MCF 10A (cell line): ENCODE measurements at regions not wholly inside any gene's neighbourhood (a gene's known extent, or its start where the extent isn't known, plus 50 kb on each side); places are given as distances from the start of the nearest gene placed in this dataset.
"Not testable (repeated sequence)": the region's sequence is repeated elsewhere in the genome, so short reads cannot be mapped to it uniquely, and the experiment has no call there.

Experiments
- BruUV-seq: library from RNA; stranded (reverse); fragments of 400-500 nt; replicated peaks from 2 replicates; lab custom pipeline; 2021; lab: Mats Ljungman, UMichigan
- CTCF ChIA-PET: fragments of 300-600 bp; sonication (Branson Sonifier 250); formaldehyde crosslinking; extraction: SDS; loops from one replicate; lab custom pipeline; 2021; ENCODE audit warnings: antibody characterized with exemption, inconsistent platforms; lab: Yijun Ruan, JAX
- POLR2A ChIA-PET: fragments of 300-600, 350-650 bp; sonication (Branson Sonifier 250); formaldehyde crosslinking; extraction: SDS; loops from one replicate; lab custom pipeline; 2020; ENCODE audit warnings: antibody characterized with exemption, inconsistent platforms; lab: Yijun Ruan, JAX
- DNase-seq: peaks from one replicate; pipeline ENCODE4 v3.0.0-alpha.2; 2018; ENCODE audit not compliant: unreplicated experiment
- H3K27ac Mint-ChIP-seq: one replicate; pipeline ENCODE4 v1.8.0; 2022; ENCODE audit warnings: mild to moderate bottlenecking, low read depth, mixed read lengths; ENCODE audit not compliant: unreplicated experiment
- H3K27me3 Mint-ChIP-seq: one replicate; pipeline ENCODE4 v1.8.0; 2022; ENCODE audit warnings: mixed read lengths; ENCODE audit not compliant: insufficient read depth, unreplicated experiment
- H3K36me3 Mint-ChIP-seq: one replicate; pipeline ENCODE4 v1.8.0; 2022; ENCODE audit warnings: mild to moderate bottlenecking, moderate library complexity, mixed read lengths; ENCODE audit not compliant: insufficient read depth, unreplicated experiment
- H3K4me1 Mint-ChIP-seq: one replicate; pipeline ENCODE4 v1.8.0; 2022; ENCODE audit warnings: mixed read lengths; ENCODE audit not compliant: insufficient read depth, unreplicated experiment
- H3K4me3 Mint-ChIP-seq: one replicate; pipeline ENCODE4 v1.8.0; 2022; ENCODE audit warnings: mild to moderate bottlenecking, moderate library complexity, mixed read lengths; ENCODE audit not compliant: unreplicated experiment
- H3K9me3 Mint-ChIP-seq: one replicate; pipeline ENCODE4 v1.8.0; 2022; ENCODE audit warnings: mixed read lengths; ENCODE audit not compliant: unreplicated experiment
- intact Hi-C: fragments of 100-400 bp; cut with micrococcal nuclease; formaldehyde crosslinking; loops from 2 replicates; pipeline ENCODE4 v1.14.1; 2022

DNA sequence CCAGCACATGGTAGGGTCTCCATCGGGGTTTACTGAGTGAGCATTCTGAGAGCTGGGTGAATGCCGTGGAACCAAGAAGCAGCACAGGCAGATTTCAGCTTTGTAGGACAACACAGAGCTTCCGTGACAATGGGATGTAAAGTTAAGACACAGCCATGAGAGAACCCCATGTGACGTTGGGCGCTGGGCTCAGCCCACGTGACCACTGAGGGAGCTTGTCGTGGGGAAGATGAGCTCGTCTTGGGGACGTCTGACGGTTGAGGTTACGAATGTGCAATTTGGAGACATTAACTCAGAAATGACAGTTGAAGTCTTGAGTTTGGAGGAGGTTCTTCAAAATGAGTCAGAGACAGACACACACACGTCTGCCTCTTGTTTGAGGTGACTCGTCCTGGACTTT is 51.5 kb upstream of the MUC20 start:
- H3K36me3 Mint-ChIP-seq = peaks cover 61% of the 10 kb centered on the region
- BruUV-seq, POLR2A ChIA-PET, CTCF ChIA-PET, DNase-seq, H3K4me3 Mint-ChIP-seq, H3K9me3 Mint-ChIP-seq, intact Hi-C loops, H3K4me1 Mint-ChIP-seq, H3K27ac Mint-ChIP-seq, H3K27me3 Mint-ChIP-seq: not testable (repeated sequence)

DNA sequence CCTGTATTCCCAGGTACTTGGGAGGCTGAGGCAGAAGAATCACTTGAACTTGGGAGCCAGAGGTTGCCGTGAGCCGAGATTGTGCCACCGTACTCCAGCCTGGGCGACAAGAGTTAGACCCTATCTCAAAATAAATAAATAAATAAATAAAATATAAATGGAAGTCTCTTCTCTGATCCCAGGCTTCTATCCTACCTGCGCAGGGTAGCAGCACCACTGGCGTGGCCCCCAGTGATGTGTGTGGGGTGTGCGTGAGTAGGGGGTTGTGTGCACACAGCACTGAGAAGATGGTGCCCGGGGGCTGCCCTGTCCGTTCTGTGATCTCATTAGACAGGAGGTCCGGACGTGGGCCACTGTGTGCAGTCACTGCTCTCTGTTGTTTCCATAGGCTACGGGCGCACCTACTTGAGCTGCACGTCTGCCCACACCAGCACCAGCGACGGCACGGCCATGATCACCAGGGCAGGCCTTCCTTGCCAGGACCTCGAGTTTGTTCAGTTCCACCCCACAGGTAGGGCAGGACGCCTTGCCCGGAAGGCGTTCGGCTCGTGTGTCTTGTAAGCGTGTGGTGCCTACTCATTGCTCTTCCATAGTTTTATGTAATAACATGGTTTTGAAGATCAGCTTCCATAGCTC is 52.5 kb upstream of the MUC20 start:
- H3K36me3 Mint-ChIP-seq = peaks cover 63% of the 10 kb centered on the region
- H3K4me3 Mint-ChIP-seq, CTCF ChIA-PET, intact Hi-C loops, H3K9me3 Mint-ChIP-seq, POLR2A ChIA-PET, DNase-seq, H3K4me1 Mint-ChIP-seq, H3K27me3 Mint-ChIP-seq, H3K27ac Mint-ChIP-seq, BruUV-seq: not testable (repeated sequence)

DNA sequence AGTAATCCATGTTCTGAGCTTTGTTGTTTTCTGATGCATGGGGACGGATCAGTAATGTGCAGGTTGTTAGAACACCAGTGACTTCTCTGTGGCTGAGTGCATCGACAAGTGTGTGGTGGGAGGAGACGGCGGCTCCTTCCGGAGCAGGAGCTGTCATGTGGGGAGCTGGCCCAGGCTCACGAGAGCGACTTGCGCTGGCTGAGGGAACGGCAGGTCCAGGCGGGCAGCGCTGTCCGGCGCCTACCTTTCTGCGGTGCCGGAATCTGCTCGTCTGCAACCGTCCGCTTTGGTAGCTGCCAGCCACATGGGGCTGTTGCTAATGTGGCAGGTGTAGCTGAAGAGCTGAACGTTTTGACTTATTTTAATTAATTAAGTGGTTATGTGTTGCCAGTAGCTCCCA is 55.5 kb upstream of the MUC20 start:
- H3K9me3 Mint-ChIP-seq, intact Hi-C loops, H3K27me3 Mint-ChIP-seq, H3K4me3 Mint-ChIP-seq, H3K4me1 Mint-ChIP-seq, POLR2A ChIA-PET, CTCF ChIA-PET, BruUV-seq, H3K27ac Mint-ChIP-seq, DNase-seq: not testable (repeated sequence)
- peaks cover 49% of the 10 kb centered on the region for H3K36me3 Mint-ChIP-seq

DNA sequence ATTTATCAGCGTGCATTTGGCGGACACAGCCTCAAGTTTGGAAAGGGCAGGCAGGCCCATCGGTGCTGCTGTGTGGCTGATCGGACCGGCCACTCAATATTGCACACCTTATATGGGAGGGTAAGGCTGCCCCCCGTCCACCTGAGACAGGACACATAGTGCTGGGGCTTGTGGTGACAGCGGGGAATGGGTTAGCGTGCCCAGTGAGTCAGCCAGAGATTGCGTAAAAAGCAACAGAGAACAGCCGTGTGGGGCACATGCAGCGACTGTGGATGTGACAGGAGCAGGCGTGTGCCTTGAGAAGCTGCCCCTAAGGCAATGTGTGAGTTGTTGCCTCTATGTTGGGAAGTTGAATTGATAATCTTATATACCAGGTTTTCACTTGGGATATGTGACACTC is 56.6 kb upstream of the MUC20 start:
- H3K9me3 Mint-ChIP-seq, BruUV-seq, H3K4me3 Mint-ChIP-seq, H3K27me3 Mint-ChIP-seq, CTCF ChIA-PET, H3K27ac Mint-ChIP-seq, intact Hi-C loops, POLR2A ChIA-PET, H3K4me1 Mint-ChIP-seq: not testable (repeated sequence)
- DNase-seq = peak; percentile 40
- peaks cover 37% of the 10 kb centered on the region for H3K36me3 Mint-ChIP-seq

DNA sequence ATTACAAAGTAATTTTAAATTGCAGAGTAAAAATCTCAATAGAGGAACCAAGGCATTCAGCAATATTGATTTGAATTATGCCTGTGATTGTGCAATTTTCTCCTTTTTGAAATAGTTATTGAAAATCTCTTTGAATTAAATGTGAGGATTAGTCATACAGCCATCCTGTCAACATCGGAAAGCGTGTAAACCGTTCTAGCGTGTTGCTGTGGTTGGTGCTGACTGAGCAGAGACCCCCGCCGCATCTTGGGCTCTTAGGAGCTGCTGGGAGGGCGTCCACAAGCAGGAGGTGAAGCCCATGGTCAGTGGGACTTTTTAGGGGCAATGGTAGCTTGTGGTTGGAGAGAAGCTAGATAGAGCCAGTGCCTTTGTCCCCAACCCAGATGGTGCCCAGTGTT is 61.6 kb upstream of the MUC20 start:
- H3K4me1 Mint-ChIP-seq, CTCF ChIA-PET, H3K9me3 Mint-ChIP-seq, POLR2A ChIA-PET, DNase-seq, BruUV-seq, H3K27me3 Mint-ChIP-seq, H3K27ac Mint-ChIP-seq: not testable (repeated sequence)
- Mint-ChIP-seq H3K4me3 (peak overlapping the region; percentile 60), H3K36me3 (peaks cover 13% of the 10 kb centered on the region)
- intact Hi-C loops = loop anchor here (10.0 kb wide), 1 partner anchor 114 kb away; the partner anchor contains the start of gene PPP1R2

DNA sequence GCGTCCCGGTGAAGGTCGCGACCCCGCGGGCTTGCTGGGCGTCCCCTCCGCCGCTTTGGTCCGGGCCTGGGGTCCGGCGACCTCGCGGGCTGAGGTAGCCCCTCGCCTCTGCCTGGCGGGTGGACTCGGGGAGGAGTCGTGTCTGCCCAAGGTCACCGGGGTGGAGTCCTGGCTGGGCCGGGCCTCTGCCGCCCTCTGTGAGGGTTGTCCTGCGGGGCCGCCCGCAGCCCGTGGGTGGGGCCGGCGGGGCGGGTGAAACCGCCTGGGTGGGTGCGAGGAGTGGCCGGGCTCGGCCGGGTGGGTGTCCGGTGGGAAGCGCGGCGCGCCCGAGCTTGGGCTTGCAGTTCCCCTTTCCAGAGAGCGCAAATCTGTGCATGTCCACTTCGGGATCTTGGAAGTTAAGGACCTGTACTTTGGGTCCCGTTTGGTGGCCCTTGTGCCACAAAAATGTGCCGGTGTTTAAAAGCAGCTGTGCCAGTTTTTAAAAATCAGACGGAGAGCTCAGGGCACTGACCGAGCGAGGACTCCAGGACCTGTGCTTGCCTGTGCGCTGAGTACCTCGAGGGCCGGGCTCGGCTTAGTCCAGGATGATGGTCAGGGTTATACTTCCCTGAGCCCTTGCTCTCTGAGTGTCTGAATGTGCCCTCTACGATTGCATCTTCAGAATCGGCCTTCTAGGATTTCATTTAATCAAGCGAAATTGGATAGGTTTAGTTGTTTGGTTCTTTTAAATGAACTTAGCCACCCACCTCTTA is 62.2 kb upstream of the MUC20 start:
- BruUV-seq = not testable (repeated sequence)
- intact Hi-C loops = loop anchor here (10.0 kb wide), 1 partner anchor 114 kb away; the partner anchor contains the start of gene PPP1R2

DNA sequence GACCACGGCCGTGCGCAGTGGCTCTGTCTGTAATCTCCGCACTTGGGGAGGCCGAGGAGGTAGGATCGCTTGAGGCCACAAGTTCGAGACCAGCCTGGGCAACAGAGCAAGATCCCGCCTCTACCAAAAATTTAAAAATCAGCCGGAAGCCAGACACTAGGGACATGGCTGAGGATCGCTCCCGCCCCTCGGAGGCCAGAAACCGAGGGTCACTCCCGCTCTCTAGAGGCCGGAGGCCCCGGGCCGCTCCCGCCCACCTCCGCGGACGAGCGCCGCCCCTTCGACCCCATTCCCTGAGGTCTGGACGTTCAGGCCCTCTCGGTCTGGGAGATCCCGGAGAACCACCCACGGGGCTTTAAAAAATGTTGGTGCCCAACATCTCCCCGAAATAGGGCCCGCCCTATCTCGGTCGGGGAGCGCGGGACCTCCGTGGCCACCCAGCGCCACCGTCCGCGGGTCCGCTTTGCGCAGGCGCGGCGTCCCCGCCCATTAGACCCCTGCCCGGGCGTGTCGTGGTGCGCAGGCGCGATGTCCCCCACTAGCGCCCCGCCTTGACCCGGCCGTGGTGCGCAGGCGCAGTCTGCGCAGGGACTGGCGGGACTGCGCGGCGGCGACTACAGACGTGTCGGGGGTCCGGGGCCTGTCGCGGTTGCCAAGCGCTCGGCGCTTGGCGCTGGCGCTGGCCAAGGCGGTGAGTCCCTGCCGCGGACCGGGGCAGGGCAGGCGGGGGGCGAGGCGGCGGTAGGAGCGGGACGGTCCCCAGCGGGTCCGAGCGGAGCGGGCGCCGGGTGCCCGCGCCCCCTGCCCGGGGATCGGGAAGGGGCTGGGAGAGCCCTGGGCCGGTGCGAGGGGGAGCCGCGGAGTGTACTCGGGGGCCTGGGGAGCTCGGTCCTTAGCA is 63.1 kb upstream of the MUC20 start:
- intact Hi-C loops = loop anchor here (10.0 kb wide), 1 partner anchor 113 kb away; the partner anchor contains the start of gene PPP1R2
- H3K9me3 Mint-ChIP-seq, H3K4me1 Mint-ChIP-seq, H3K36me3 Mint-ChIP-seq, CTCF ChIA-PET, H3K27me3 Mint-ChIP-seq, POLR2A ChIA-PET: not testable (repeated sequence)
- H3K27ac Mint-ChIP-seq = peak overlapping the region; percentile 57
- peak; percentile 78 for DNase-seq
- peak overlapping the region; percentile 74 for H3K4me3 Mint-ChIP-seq
- TSS peak; percentile 68 for BruUV-seq

More for the DNA sequence above, 62.2 kb upstream of the MUC20 start:
- H3K36me3 Mint-ChIP-seq, POLR2A ChIA-PET, H3K4me1 Mint-ChIP-seq, H3K9me3 Mint-ChIP-seq, DNase-seq, H3K27me3 Mint-ChIP-seq, H3K27ac Mint-ChIP-seq, CTCF ChIA-PET: not testable (repeated sequence)
- peak overlapping the region; percentile 60 for H3K4me3 Mint-ChIP-seq

DNA sequence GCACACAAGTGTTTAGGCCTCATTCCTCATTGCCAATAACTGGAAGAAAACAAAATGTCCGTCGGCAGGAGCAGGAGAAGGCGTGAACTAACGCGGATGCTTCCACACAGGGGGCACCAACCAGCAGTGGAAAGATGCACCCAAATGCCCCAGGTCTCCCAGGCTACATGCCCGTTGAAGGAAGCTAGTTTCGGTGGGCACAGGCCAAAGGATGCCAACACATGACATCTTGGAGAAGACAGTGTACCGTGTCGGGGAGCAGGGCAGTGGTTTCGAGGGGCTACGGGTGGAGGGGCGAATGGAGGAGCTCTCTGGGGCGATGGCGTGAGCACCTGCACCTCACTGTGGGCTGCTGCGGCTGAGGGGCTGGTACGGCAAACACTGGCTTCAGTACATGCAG is 64.7 kb upstream of the MUC20 start:
- H3K4me3 Mint-ChIP-seq, POLR2A ChIA-PET, DNase-seq, BruUV-seq, H3K27ac Mint-ChIP-seq, H3K4me1 Mint-ChIP-seq, H3K27me3 Mint-ChIP-seq, H3K36me3 Mint-ChIP-seq, CTCF ChIA-PET, H3K9me3 Mint-ChIP-seq: not testable (repeated sequence)
- intact Hi-C loops = loop anchor here (10.0 kb wide), 1 partner anchor 111 kb away; the partner anchor contains the start of gene PPP1R2
